IMR-90 (cell line): ENCODE measurements at regions not wholly inside any gene's neighbourhood (a gene's known extent, or its start where the extent isn't known, plus 50 kb on each side); places are given as distances from the start of the nearest gene placed in this dataset.

Experiments used
- ATAC-seq: fragments of 200-7000 bp; cut with Tn5 transposase; 2 replicates; pipeline ENCODE4 v1.9.1; 2020; ENCODE audit warnings: low read depth, mild to moderate bottlenecking, moderate library complexity
- BruUV-seq: library from RNA; stranded (reverse); fragments of 400-500 nt; replicated peaks from 2 replicates; lab custom pipeline; 2021; lab: Mats Ljungman, UMichigan
- CTCF ChIA-PET: fragments of 300-600 bp; formaldehyde crosslinking; extraction: SDS; loops from one replicate; lab custom pipeline; 2021; ENCODE audit warnings: antibody characterized with exemption; lab: Yijun Ruan, JAX
- POLR2A ChIA-PET: fragments of 300-600 bp; sonication (Branson Sonifier 250); formaldehyde crosslinking; loops from one replicate; lab custom pipeline; 2022; ENCODE audit warnings: antibody characterized with exemption; ENCODE audit not compliant: unreplicated experiment; lab: Charles Lee
- DNase-seq: peaks from one replicate; pipeline ENCODE4 v3.0.0; 2013
- H2AFZ ChIP-seq: replicated peaks from 2 replicates; pipeline ENCODE3; 2013; ENCODE audit warnings: low read length, mild to moderate bottlenecking; ENCODE audit not compliant: poor library complexity
- H2AK5ac ChIP-seq: 2 replicates; pipeline ENCODE4 v1.6.1; 2013; ENCODE audit warnings: low read depth, low read length, inconsistent platforms
- H2AK9ac ChIP-seq: replicated peaks from 2 replicates; pipeline ENCODE3; 2013; ENCODE audit warnings: mild to moderate bottlenecking, low read depth, low read length, moderate library complexity; ENCODE audit not compliant: poor library complexity
- H2BK120ac ChIP-seq: 2 replicates; pipeline ENCODE4 v1.6.1; 2013; ENCODE audit warnings: low read depth, low read length, inconsistent platforms
- H2BK15ac ChIP-seq: 3 replicates; pipeline ENCODE4 v1.6.1; 2013; ENCODE audit warnings: low read depth, low read length, inconsistent platforms
- H2BK20ac ChIP-seq: 2 replicates; pipeline ENCODE4 v1.6.1; 2013; ENCODE audit warnings: low read depth, mild to moderate bottlenecking, inconsistent platforms, low read length, moderate library complexity
- H2BK5ac ChIP-seq: 2 replicates; pipeline ENCODE4 v1.6.1; 2013; ENCODE audit warnings: mild to moderate bottlenecking, low read depth, low read length, inconsistent platforms; ENCODE audit not compliant: poor library complexity, severe bottlenecking
- H3K14ac ChIP-seq: replicated peaks from 2 replicates; pipeline ENCODE4 v1.6.1; 2013; ENCODE audit warnings: low read depth, low read length, inconsistent platforms
- H3K18ac ChIP-seq: 2 replicates; pipeline ENCODE4 v1.6.1; 2013; ENCODE audit warnings: low read depth, low read length, control low read depth
- H3K23ac ChIP-seq: 2 replicates; pipeline ENCODE4 v1.6.1; 2013; ENCODE audit warnings: low read depth, low read length, inconsistent platforms
- H3K27ac ChIP-seq: 2 replicates; pipeline ENCODE4 v1.5.1; 2013; ENCODE audit warnings: mild to moderate bottlenecking, control low read depth, low read length; ENCODE audit not compliant: insufficient read depth
- H3K27me3 ChIP-seq: 2 replicates; pipeline ENCODE4 v1.6.1; 2013; ENCODE audit warnings: low read length; ENCODE audit not compliant: control insufficient read depth, insufficient read depth
- H3K36me3 ChIP-seq: 2 replicates; pipeline ENCODE4 v1.6.1; 2013; ENCODE audit warnings: low read length, mixed read lengths; ENCODE audit not compliant: control insufficient read depth, insufficient read depth
- H3K4ac ChIP-seq: 2 replicates; pipeline ENCODE4 v1.6.1; 2013; ENCODE audit warnings: low read depth, low read length, inconsistent platforms
- H3K4me1 ChIP-seq: 2 replicates; pipeline ENCODE4 v1.6.1; 2013; ENCODE audit warnings: low read length, mixed read lengths; ENCODE audit not compliant: control insufficient read depth, insufficient read depth
- H3K4me2 ChIP-seq: 2 replicates; pipeline ENCODE4 v1.6.1; 2013; ENCODE audit warnings: low read depth, mild to moderate bottlenecking, control low read depth, low read length, moderate library complexity
- H3K4me3 ChIP-seq: 2 replicates; pipeline ENCODE4 v1.5.1; 2013; ENCODE audit warnings: low read depth, mild to moderate bottlenecking, control low read depth, low read length, moderate library complexity; ENCODE audit not compliant: insufficient read depth
- H3K56ac ChIP-seq: 2 replicates; pipeline ENCODE4 v1.6.1; 2013; ENCODE audit warnings: low read length, inconsistent platforms; ENCODE audit not compliant: insufficient read depth; ENCODE audit errors: extremely low read depth
- H3K79me1 ChIP-seq, 2 experiments: 2 replicates each; pipeline ENCODE4 v1.6.1; 2013; ENCODE audit warnings: low read length in 2 of 2, inconsistent platforms in 1 of 2, low read depth in 1 of 2
- H3K9ac ChIP-seq: 2 replicates; pipeline ENCODE4 v1.6.1; 2013; ENCODE audit warnings: low read depth, low read length, control low read depth
- H3K9me1 ChIP-seq: 2 replicates; pipeline ENCODE4 v1.6.1; 2013; ENCODE audit warnings: low read length, inconsistent platforms; ENCODE audit not compliant: insufficient read depth
- H3K9me3 ChIP-seq: 2 replicates; pipeline ENCODE4 v1.6.1; 2013; ENCODE audit warnings: low read length; ENCODE audit not compliant: control insufficient read depth, insufficient read depth
- H4K20me1 ChIP-seq: 2 replicates; pipeline ENCODE4 v1.6.1; 2013; ENCODE audit warnings: low read length, inconsistent platforms; ENCODE audit not compliant: insufficient read depth
- H4K5ac ChIP-seq: 2 replicates; pipeline ENCODE4 v1.6.1; 2013; ENCODE audit warnings: mild to moderate bottlenecking, low read depth, low read length, control low read depth
- H4K8ac ChIP-seq, 2 experiments: 2 replicates each; pipeline ENCODE4 v1.6.1; 2013; ENCODE audit warnings: low read depth in 2 of 2, low read length in 2 of 2, control low read depth in 1 of 2, inconsistent platforms in 1 of 2
- H4K91ac ChIP-seq: 2 replicates; pipeline ENCODE4 v1.6.1; 2013; ENCODE audit warnings: low read depth, low read length, inconsistent platforms; ENCODE audit not compliant: insufficient read depth
- CHD1 ChIP-seq: IDR thresholded peaks from 2 replicates; pipeline ENCODE4 v1.6.1; 2012; ENCODE audit warnings: low read depth, low read length, improper control_type of control experiment
- NFE2L2 ChIP-seq: fragments of 150-350 bp; IDR thresholded peaks from 2 replicates; pipeline ENCODE4 v1.6.1; 2016; ENCODE audit warnings: low read depth, mild to moderate bottlenecking, low read length
- POLR2A ChIP-seq: IDR thresholded peaks from 2 replicates; pipeline ENCODE4 v1.6.1; 2012; ENCODE audit warnings: mild to moderate bottlenecking, low read depth, low read length
- RAD21 ChIP-seq: IDR thresholded peaks from 2 replicates; pipeline ENCODE4 v1.6.1; 2012; ENCODE audit warnings: low read length, improper control_type of control experiment
- SMC3 ChIP-seq: fragments of 150-350 bp; IDR thresholded peaks from 2 replicates; pipeline ENCODE4 v1.6.1; 2016; ENCODE audit warnings: low read depth, mild to moderate bottlenecking, antibody characterized with exemption, low read length, moderate library complexity
- WGBS, 2 experiments: methylation state at CpG; one replicate each; pipeline versions ENCODE4 v1.1.5 to v1.1.7; 2013; ENCODE audit warnings: missing lambda C conversion rate in 2 of 2; ENCODE audit not compliant: insufficient read length in 1 of 2; ENCODE audit errors: extremely low coverage in 2 of 2; 5-methylcytosine and 5-hydroxymethylcytosine counted together
- dilution Hi-C: fragments of 300-500 bp; cut with HindIII; formaldehyde crosslinking; loops from one replicate; pipeline ENCODE4 v1.14.3; 2018; ENCODE audit warnings: low sequenced_read_pairs; ENCODE audit not compliant: unreplicated experiment
- in situ Hi-C: fragments of 300-500 bp; cut with MboI; formaldehyde crosslinking; loops from 3 replicates; pipeline ENCODE4 v1.14.3; 2019; ENCODE audit warnings: low sequenced_read_pairs, inconsistent platforms, mixed read lengths
- intact Hi-C: fragments of 100-400 bp; cut with micrococcal nuclease; formaldehyde crosslinking; loops from 2 replicates; pipeline ENCODE4 v1.10.0; 2022
- TF ChIP-seq, protein P1 (sequence below): conservative IDR thresholded peaks from 2 replicates; pipeline ENCODE4 v1.5.1; 2012; ENCODE audit warnings: mild to moderate bottlenecking, low read depth, low read length, improper control_type of control experiment

DNA sequence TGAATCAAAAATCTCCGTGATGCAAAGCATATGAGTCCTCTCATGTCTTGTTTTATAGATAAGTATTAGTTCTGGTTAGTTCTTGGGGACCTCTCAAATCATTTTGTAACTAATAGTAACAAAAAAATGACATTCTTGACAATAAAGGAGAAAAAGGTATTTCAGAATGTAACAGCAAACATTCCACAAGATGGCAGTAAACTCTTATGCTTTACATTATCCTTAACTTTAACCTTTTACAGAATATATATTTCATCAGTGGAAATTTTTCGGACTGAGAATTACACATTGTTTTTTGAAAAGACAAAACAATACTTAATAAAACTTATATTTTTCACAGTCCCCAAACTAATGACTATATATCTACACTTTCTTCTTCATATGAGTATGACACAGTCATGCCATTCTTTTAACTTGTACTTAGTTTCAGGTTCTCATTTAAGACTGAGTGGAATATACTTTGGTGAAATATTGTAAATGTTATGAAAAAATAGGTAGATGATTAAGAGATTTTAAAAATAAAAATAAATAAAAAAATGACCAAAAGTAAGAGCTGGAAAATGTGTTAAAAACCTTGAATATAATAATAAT is 142.9 kb upstream of the NXPH2 start:
- TF ChIP-seq SMC3 = peak; percentile 27; the same call in 1 of the 2 replicates
- peak; percentile 47 for TF ChIP-seq RAD21
- no peak for TF ChIP-seq NFE2L2
- no peak for TF ChIP-seq CHD1
- TF ChIP-seq POLR2A = no peak
- TF ChIP-seq, protein P1, sequence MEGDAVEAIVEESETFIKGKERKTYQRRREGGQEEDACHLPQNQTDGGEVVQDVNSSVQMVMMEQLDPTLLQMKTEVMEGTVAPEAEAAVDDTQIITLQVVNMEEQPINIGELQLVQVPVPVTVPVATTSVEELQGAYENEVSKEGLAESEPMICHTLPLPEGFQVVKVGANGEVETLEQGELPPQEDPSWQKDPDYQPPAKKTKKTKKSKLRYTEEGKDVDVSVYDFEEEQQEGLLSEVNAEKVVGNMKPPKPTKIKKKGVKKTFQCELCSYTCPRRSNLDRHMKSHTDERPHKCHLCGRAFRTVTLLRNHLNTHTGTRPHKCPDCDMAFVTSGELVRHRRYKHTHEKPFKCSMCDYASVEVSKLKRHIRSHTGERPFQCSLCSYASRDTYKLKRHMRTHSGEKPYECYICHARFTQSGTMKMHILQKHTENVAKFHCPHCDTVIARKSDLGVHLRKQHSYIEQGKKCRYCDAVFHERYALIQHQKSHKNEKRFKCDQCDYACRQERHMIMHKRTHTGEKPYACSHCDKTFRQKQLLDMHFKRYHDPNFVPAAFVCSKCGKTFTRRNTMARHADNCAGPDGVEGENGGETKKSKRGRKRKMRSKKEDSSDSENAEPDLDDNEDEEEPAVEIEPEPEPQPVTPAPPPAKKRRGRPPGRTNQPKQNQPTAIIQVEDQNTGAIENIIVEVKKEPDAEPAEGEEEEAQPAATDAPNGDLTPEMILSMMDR = peak; percentile 32
- Histone ChIP-seq H2BK15ac (no peak overlapping the region), H3K9me1 (no peaks in the 10 kb centered on the region), H3K4ac (no peak overlapping the region), H4K91ac (no peak overlapping the region), H3K27ac (no peak overlapping the region), H3K4me1 (no peaks in the 10 kb centered on the region), H2AK9ac (no peak overlapping the region), H3K18ac (no peak overlapping the region), H4K20me1 (no peaks in the 10 kb centered on the region), H3K9me3 (peaks cover 5% of the 10 kb centered on the region), H3K79me1 (no peaks in the 10 kb centered on the region), H4K8ac (no peak overlapping the region), H2AFZ (no peak overlapping the region), H2BK5ac (no peak overlapping the region), H4K5ac (no peak overlapping the region), H3K36me3 (no peaks in the 10 kb centered on the region), H3K4me2 (no peak overlapping the region), H3K56ac (no peak overlapping the region), H3K27me3 (no peaks in the 10 kb centered on the region), H2BK120ac (no peak overlapping the region), H3K9ac (no peak overlapping the region), H3K14ac (no peak overlapping the region), H2AK5ac (no peak overlapping the region), H2BK20ac (no peak overlapping the region), H3K4me3 (no peak overlapping the region), H3K23ac (no peak overlapping the region)
- no peak for ATAC-seq
- dilution Hi-C loops = no loop called here
- BruUV-seq = no TSS peak
- no peak for DNase-seq
- intact Hi-C loops = no loop called here
- ChIA-PET CTCF (no interaction called here), POLR2A (no interaction called here)
- in situ Hi-C loops = no loop called here
- no CpG with 5 or more reads among the region's 2 CpGs for WGBS, 2 experiments
